Dendritic cell treated with granulocyte-macrophage colony-stimulating factor and Interleukin-4, amounts not matched to agents 40 ng/mL and 50 ng/mL, for 4 days (primary cell): ENCODE measurements at regions not wholly inside any gene's neighbourhood (a gene's known extent, or its start where the extent isn't known, plus 50 kb on each side); places are given as distances from the start of the nearest gene placed in this dataset.

Source experiments
- H3K27ac Mint-ChIP-seq: one replicate; pipeline ENCODE4 v1.8.0; 2022; ENCODE audit warnings: mild to moderate bottlenecking, mixed read lengths
- H3K27me3 Mint-ChIP-seq: one replicate; pipeline ENCODE4 v1.8.0; 2022; ENCODE audit warnings: mild to moderate bottlenecking, mixed read lengths
- H3K36me3 Mint-ChIP-seq: one replicate; pipeline ENCODE4 v1.8.0; 2022; ENCODE audit warnings: low read depth, mixed read lengths
- H3K4me1 Mint-ChIP-seq: one replicate; pipeline ENCODE4 v1.8.0; 2022; ENCODE audit warnings: low read depth, mixed read lengths
- H3K4me3 Mint-ChIP-seq: one replicate; pipeline ENCODE4 v1.8.0; 2022; ENCODE audit warnings: mild to moderate bottlenecking, moderate library complexity, mixed read lengths
- H3K9me3 Mint-ChIP-seq: one replicate; pipeline ENCODE4 v1.8.0; 2022; ENCODE audit warnings: mixed read lengths
- intact Hi-C: fragments of 100-400 bp; cut with micrococcal nuclease; formaldehyde crosslinking; loops from one replicate; pipeline ENCODE4 v1.15.0; 2022

DNA sequence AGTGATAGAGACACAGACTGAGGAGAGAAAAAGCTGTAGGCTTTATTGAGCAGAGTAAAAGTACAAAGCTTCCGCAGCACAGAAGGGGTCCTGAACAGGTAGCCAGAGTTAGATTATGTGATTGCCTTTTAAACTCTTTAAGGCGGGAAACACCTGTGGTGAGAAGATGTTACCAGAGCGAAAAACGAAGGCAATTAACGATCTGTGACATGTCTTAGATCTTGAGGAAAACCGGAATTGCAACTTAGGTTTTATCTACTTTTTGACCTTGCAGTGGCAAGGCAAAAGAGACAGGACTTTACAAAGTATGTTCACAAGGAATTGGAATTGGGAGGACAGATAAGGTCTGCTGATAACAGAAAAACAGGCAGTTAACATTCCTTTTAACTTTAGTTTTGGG is 493.6 kb upstream of the FAT3 start:
- H3K27me3 Mint-ChIP-seq = no peaks in the 10 kb centered on the region
- H3K4me1 Mint-ChIP-seq = no peaks in the 10 kb centered on the region
- no peaks in the 10 kb centered on the region for H3K36me3 Mint-ChIP-seq
- no peak overlapping the region for H3K4me3 Mint-ChIP-seq
- no peak overlapping the region for H3K27ac Mint-ChIP-seq
- peaks cover 53% of the 10 kb centered on the region for H3K9me3 Mint-ChIP-seq
- intact Hi-C loops = no loop called here

DNA sequence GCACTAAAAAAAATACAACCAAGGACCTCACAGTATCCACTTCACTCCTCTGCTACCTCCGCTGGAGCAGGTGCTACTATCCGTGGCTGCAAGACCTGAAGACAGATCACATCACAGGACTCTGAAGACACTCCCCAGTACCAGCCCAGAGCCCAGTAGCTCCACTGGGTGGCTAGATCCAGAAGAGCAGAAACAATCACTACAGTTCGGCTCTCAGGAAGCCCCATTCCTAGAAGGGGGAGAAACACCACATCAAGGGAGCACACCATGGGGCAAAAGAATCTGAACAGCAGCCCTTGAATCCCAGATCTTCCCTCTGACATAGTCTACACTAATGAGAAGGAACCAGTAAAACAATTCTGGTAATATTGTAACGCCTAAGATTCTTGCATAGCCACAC is 494.0 kb upstream of the FAT3 start:
- H3K4me3 Mint-ChIP-seq = no peak overlapping the region
- H3K9me3 Mint-ChIP-seq = peaks cover 49% of the 10 kb centered on the region
- no peak overlapping the region for H3K27ac Mint-ChIP-seq
- intact Hi-C loops = no loop called here
- no peaks in the 10 kb centered on the region for H3K36me3 Mint-ChIP-seq
- no peaks in the 10 kb centered on the region for H3K27me3 Mint-ChIP-seq
- no peaks in the 10 kb centered on the region for H3K4me1 Mint-ChIP-seq

GRCh38 chr11:91730057-91730456 is 494.6 kb upstream of the FAT3 start:
- Mint-ChIP-seq H3K4me3 (no peak overlapping the region), H3K9me3 (peaks cover 43% of the 10 kb centered on the region), H3K4me1 (no peaks in the 10 kb centered on the region), H3K36me3 (no peaks in the 10 kb centered on the region), H3K27ac (no peak overlapping the region), H3K27me3 (no peaks in the 10 kb centered on the region)
- intact Hi-C loops = no loop called here

GRCh38 chr11:91717169-91717568 is 507.4 kb upstream of the FAT3 start:
- H3K27ac Mint-ChIP-seq = no peak overlapping the region
- intact Hi-C loops = no loop called here
- no peaks in the 10 kb centered on the region for H3K27me3 Mint-ChIP-seq
- H3K4me1 Mint-ChIP-seq = no peaks in the 10 kb centered on the region
- no peak overlapping the region for H3K4me3 Mint-ChIP-seq
- no peaks in the 10 kb centered on the region for H3K36me3 Mint-ChIP-seq
- H3K9me3 Mint-ChIP-seq = peaks cover 14% of the 10 kb centered on the region

DNA sequence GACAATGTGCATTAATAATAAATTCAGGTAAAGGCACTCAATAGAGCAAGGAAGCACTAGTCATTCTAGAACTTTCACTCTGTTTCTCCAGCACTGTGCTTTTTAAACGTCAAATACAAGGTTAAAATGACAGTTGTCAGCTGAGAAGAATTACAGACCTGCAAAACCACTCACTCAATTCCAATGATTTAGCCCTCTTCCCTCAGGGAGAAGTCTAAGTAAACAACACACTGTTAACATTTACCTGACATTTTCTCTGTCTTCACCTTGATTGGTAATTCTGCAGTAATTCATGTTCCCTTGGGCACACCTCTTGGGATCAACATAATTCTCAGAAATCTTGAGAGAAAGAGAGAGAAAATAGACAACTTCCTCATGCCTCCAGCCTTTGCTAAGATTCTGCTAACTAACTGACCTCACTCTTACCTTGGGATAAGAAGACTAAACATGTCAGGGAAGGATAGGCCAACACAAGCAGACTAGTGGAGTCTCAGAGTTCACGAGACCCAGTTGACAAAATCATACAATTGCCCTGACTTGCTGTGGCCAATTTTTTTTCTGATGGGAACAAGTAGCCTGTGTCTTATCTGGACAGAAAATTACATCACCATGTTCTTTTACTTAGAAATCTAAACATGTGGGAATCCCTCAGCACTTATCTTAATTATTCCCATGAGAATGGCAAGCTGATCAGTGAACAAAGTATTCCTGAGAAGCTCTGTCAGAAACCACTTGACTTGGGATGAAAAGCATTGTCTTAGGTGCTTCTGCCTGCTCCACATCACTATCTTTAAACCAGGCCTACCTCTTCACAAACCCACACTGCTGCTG is 516.8 kb upstream of the FAT3 start:
- H3K9me3 Mint-ChIP-seq = no peaks in the 10 kb centered on the region
- no peaks in the 10 kb centered on the region for H3K27me3 Mint-ChIP-seq
- intact Hi-C loops = no loop called here
- no peak overlapping the region for H3K27ac Mint-ChIP-seq
- H3K36me3 Mint-ChIP-seq = no peaks in the 10 kb centered on the region
- no peak overlapping the region for H3K4me3 Mint-ChIP-seq
- H3K4me1 Mint-ChIP-seq = no peaks in the 10 kb centered on the region

DNA sequence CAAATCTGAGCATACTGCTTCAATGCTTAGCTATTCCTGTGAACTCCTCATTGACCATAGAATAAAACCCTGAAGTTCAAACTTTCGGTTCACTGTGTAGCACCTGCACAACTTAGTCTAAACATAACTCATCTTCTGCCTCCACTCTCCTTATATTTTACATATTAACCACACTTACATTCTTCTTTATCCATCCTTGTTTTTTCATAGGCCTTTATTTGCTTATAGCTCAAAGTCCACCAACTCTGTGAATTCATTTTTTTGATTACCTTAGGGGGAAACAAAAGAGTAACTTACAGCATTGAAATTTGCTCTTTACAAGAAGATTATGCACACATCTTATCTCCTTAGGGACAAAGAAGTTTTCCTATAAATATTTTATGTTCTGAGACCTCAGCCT is 521.6 kb upstream of the FAT3 start:
- no peak overlapping the region for H3K4me3 Mint-ChIP-seq
- intact Hi-C loops = no loop called here
- H3K27ac Mint-ChIP-seq = no peak overlapping the region
- H3K36me3 Mint-ChIP-seq = no peaks in the 10 kb centered on the region
- no peaks in the 10 kb centered on the region for H3K27me3 Mint-ChIP-seq
- no peaks in the 10 kb centered on the region for H3K4me1 Mint-ChIP-seq
- H3K9me3 Mint-ChIP-seq = no peaks in the 10 kb centered on the region

DNA sequence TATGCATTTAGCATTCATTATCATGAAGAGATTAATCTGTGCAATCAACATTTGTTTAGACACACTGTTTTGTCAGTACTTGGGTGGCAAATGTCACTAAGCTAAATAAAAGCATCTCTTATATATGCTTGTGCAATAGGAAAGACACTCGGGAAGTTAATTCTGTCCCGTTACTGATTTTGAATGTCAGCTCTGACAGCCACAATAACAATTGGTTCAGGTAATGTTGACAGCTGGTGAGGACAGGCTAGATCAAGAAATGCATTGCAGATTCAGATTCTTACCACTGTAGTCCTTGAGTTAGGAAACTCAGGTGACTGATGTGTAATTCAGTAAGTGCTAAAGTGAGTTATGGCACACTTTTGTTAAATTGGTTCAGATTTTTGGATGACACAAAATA is 523.8 kb upstream of the FAT3 start:
- no peak overlapping the region for H3K27ac Mint-ChIP-seq
- no peaks in the 10 kb centered on the region for H3K4me1 Mint-ChIP-seq
- intact Hi-C loops = no loop called here
- H3K36me3 Mint-ChIP-seq = no peaks in the 10 kb centered on the region
- no peak overlapping the region for H3K4me3 Mint-ChIP-seq
- no peaks in the 10 kb centered on the region for H3K9me3 Mint-ChIP-seq
- no peaks in the 10 kb centered on the region for H3K27me3 Mint-ChIP-seq

GRCh38 chr11:91698845-91699244 is 525.8 kb upstream of the FAT3 start:
- intact Hi-C loops = no loop called here
- H3K36me3 Mint-ChIP-seq = no peaks in the 10 kb centered on the region
- no peaks in the 10 kb centered on the region for H3K4me1 Mint-ChIP-seq
- no peaks in the 10 kb centered on the region for H3K27me3 Mint-ChIP-seq
- H3K27ac Mint-ChIP-seq = no peak overlapping the region
- no peaks in the 10 kb centered on the region for H3K9me3 Mint-ChIP-seq
- H3K4me3 Mint-ChIP-seq = no peak overlapping the region

DNA sequence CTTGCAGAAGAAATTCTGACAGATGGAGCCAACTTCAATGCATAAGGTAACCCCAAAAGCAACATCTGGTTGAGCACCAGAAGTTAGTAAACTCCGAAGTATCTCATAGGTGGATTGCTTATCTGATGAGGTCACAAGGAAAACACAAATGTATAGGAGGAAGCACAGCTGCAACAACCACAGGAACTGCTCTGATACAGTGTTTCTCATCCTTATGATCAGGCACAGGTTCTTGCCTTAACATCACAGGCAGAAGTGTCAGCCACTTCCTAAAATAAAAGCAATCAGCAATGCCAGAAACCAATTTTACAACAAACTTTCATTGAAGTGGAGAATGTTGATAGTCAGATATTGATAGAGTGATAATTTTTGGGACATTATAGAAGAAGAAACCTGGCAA is 530.3 kb upstream of the FAT3 start:
- Mint-ChIP-seq H3K27me3 (no peaks in the 10 kb centered on the region), H3K4me3 (no peak overlapping the region), H3K27ac (no peak overlapping the region), H3K4me1 (no peaks in the 10 kb centered on the region), H3K9me3 (no peaks in the 10 kb centered on the region), H3K36me3 (no peaks in the 10 kb centered on the region)
- intact Hi-C loops = no loop called here

GRCh38 chr11:91691872-91692271 is 532.7 kb upstream of the FAT3 start:
- Mint-ChIP-seq H3K27me3 (no peaks in the 10 kb centered on the region), H3K9me3 (no peaks in the 10 kb centered on the region), H3K36me3 (no peaks in the 10 kb centered on the region), H3K4me3 (no peak overlapping the region), H3K4me1 (no peaks in the 10 kb centered on the region), H3K27ac (no peak overlapping the region)
- intact Hi-C loops = no loop called here

DNA sequence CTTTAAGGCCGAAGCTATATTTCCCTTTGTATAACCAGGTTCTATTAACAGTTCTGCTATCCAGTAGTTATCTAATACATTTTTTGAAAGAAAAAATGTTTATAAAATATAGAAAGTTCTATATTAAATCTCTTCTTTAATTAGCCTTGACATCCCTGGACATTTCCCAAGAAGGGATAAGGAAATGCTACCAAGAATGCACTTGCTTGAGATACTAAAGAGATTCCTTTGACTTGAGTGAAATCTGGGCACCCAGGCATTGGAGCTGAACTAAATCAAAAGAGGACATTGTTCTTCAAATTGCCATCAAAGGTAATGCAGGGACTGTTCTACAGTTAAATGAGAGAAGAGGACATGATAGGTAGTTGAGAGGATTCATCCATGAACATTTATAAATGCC is 535.9 kb upstream of the FAT3 start:
- no peak overlapping the region for H3K4me3 Mint-ChIP-seq
- H3K9me3 Mint-ChIP-seq = no peaks in the 10 kb centered on the region
- intact Hi-C loops = no loop called here
- H3K36me3 Mint-ChIP-seq = no peaks in the 10 kb centered on the region
- H3K27me3 Mint-ChIP-seq = no peaks in the 10 kb centered on the region
- no peaks in the 10 kb centered on the region for H3K4me1 Mint-ChIP-seq
- H3K27ac Mint-ChIP-seq = no peak overlapping the region

DNA sequence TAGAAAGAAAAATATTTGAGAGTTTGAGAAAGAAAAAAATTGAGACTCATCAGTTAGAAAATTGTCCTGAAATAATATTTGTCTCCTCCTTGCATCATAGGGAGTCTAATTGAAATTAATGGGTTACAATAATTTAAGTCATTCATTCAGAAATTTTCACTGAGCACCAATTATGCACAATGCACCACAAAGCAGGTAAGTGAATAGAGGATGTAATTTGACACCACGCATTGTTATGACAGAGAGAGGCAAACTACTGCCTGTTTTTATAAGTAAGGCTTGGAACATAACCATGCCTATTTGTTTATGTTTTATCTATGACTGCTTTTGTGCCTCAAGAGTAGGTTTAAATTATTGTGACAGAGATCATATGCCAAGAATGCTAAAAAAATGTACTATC is 537.9 kb upstream of the FAT3 start:
- Mint-ChIP-seq H3K27ac (no peak overlapping the region), H3K27me3 (no peaks in the 10 kb centered on the region)
- intact Hi-C loops = no loop called here

DNA sequence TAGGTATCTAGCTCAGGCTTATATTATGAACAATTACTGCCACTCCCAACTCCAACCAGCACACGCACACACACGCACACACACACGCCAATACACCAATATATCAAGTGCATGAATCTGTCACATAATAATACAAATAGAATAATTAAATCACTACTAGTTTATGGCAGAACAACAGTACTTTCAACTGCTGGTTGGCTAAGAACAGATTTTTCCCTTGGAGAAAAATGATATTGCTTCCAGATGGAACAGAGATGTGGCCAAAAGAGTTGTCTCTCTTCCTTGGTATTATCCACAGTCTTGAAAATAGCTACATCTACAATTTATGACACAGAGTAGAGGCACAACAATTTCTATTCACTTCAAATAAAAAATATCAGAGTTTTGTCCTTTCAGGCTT is 538.3 kb upstream of the FAT3 start:
- H3K27me3 Mint-ChIP-seq = no peaks in the 10 kb centered on the region
- intact Hi-C loops = no loop called here
- no peak overlapping the region for H3K4me3 Mint-ChIP-seq
- H3K4me1 Mint-ChIP-seq = no peaks in the 10 kb centered on the region
- H3K27ac Mint-ChIP-seq = no peak overlapping the region
- no peaks in the 10 kb centered on the region for H3K9me3 Mint-ChIP-seq
- H3K36me3 Mint-ChIP-seq = no peaks in the 10 kb centered on the region

More for the DNA sequence above, 537.9 kb upstream of the FAT3 start:
- Mint-ChIP-seq H3K4me3 (no peak overlapping the region), H3K4me1 (no peaks in the 10 kb centered on the region), H3K36me3 (no peaks in the 10 kb centered on the region), H3K9me3 (no peaks in the 10 kb centered on the region)

GRCh38 chr11:91673705-91674104 is 550.9 kb upstream of the FAT3 start:
- H3K27me3 Mint-ChIP-seq = no peaks in the 10 kb centered on the region
- H3K9me3 Mint-ChIP-seq = peaks cover 39% of the 10 kb centered on the region
- H3K36me3 Mint-ChIP-seq = no peaks in the 10 kb centered on the region
- no peak overlapping the region for H3K4me3 Mint-ChIP-seq
- H3K4me1 Mint-ChIP-seq = no peaks in the 10 kb centered on the region
- no peak overlapping the region for H3K27ac Mint-ChIP-seq
- intact Hi-C loops = no loop called here

GRCh38 chr11:91664521-91664920 is 560.1 kb upstream of the FAT3 start:
- no peak overlapping the region for H3K27ac Mint-ChIP-seq
- no peaks in the 10 kb centered on the region for H3K36me3 Mint-ChIP-seq
- no peak overlapping the region for H3K4me3 Mint-ChIP-seq
- intact Hi-C loops = no loop called here
- peaks cover 20% of the 10 kb centered on the region for H3K9me3 Mint-ChIP-seq
- no peaks in the 10 kb centered on the region for H3K27me3 Mint-ChIP-seq
- no peaks in the 10 kb centered on the region for H3K4me1 Mint-ChIP-seq
